SU-DHL-6 (cell line): ENCODE measurements at regions not wholly inside any gene's neighbourhood (a gene's known extent, or its start where the extent isn't known, plus 50 kb on each side); places are given as distances from the start of the nearest gene placed in this dataset.

ENCODE experiments used
- EZH2phosphoT487 ChIP-seq: fragments of 200-600 bp; sonication (generic), shearing (Covaris generic); conservative IDR thresholded peaks from 2 replicates; pipeline ENCODE4 v1.6.1; 2018; ENCODE audit warnings: mild to moderate bottlenecking, antibody characterized with exemption, low read length, moderate library complexity, mixed read lengths
- TF ChIP-seq, protein P1 (sequence below): fragments of 200-600 bp; sonication (generic); IDR thresholded peaks from one replicate; pipeline ENCODE4 v1.5.1; 2017; ENCODE audit warnings: antibody characterized with exemption, mild to moderate bottlenecking, low read length, moderate library complexity; ENCODE audit not compliant: insufficient read depth, poor library complexity, severe bottlenecking

- TF ChIP-seq, protein P1, sequence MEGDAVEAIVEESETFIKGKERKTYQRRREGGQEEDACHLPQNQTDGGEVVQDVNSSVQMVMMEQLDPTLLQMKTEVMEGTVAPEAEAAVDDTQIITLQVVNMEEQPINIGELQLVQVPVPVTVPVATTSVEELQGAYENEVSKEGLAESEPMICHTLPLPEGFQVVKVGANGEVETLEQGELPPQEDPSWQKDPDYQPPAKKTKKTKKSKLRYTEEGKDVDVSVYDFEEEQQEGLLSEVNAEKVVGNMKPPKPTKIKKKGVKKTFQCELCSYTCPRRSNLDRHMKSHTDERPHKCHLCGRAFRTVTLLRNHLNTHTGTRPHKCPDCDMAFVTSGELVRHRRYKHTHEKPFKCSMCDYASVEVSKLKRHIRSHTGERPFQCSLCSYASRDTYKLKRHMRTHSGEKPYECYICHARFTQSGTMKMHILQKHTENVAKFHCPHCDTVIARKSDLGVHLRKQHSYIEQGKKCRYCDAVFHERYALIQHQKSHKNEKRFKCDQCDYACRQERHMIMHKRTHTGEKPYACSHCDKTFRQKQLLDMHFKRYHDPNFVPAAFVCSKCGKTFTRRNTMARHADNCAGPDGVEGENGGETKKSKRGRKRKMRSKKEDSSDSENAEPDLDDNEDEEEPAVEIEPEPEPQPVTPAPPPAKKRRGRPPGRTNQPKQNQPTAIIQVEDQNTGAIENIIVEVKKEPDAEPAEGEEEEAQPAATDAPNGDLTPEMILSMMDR, result no peak
- no peak for TF ChIP-seq EZH2phosphoT487
These were observed 309.2 kb upstream of the SATB1 start for GRCh38 chr3:18734309-18734708.
